A549 (cell line): ENCODE measurements at regions not wholly inside any gene's neighbourhood (a gene's known extent, or its start where the extent isn't known, plus 50 kb on each side); places are given as distances from the start of the nearest gene placed in this dataset.

Experiments
- CTCF ChIP-seq: fragments of >200 bp; sonication (Bioruptor Twin); formaldehyde crosslinking; IDR thresholded peaks from 3 replicates; pipeline ENCODE4 v1.5.1; 2016
- NR3C1 ChIP-seq: fragments of >200 bp; sonication (Bioruptor Twin); formaldehyde crosslinking; IDR thresholded peaks from 3 replicates; pipeline ENCODE4 v1.6.1; 2017
- PBX3 ChIP-seq: IDR thresholded peaks from 2 replicates; pipeline ENCODE4 v1.6.1; 2012
- POLR2A ChIP-seq: IDR thresholded peaks from 2 replicates; pipeline ENCODE4 v1.6.1; 2012; ENCODE audit warnings: mild to moderate bottlenecking, low read length
- REST ChIP-seq: fragments of 200-600 bp; sonication (generic); IDR thresholded peaks from 2 replicates; pipeline ENCODE4 v1.6.1; 2016; ENCODE audit warnings: antibody characterized with exemption, mild to moderate bottlenecking, moderate library complexity

- TF ChIP-seq REST (no peak), CTCF (no peak), NR3C1 (no peak), PBX3 (no peak), POLR2A (no peak)
Measured at GRCh38 chr4:126871810-126872209, 760.9 kb upstream of the INTU start.
